HG03175 (cell line): ENCODE measurements at regions not wholly inside any gene's neighbourhood (a gene's known extent, or its start where the extent isn't known, plus 50 kb on each side); places are given as distances from the start of the nearest gene placed in this dataset.

ENCODE experiments used
- ATAC-seq: cut with Tn5 transposase; IDR thresholded peaks from one replicate; pipeline ENCODE4 v1.9.1; 2021; ENCODE audit warnings: mild to moderate bottlenecking, moderate library complexity; ENCODE audit not compliant: unreplicated experiment

DNA sequence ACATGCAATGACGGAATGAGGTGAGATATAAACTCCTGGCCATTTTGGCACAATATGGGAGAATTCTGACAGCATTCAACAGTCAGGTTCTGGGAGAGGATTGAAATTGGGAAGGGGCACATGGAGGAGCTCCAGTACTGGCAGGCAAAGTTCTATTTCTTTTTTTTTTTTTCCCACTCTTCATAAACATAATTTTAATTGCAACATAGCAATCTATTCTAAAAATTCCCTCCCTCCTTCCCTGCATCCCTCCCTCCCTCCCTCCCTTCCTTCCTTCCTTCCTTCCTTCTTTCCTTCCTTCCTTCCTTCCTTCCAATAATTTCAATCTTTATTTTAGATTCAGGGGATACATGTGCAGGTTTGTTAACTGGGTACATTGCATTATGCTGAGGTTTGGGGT lies 93.2 kb downstream of the PTCSC3 start:
- ATAC-seq, result no peak

DNA sequence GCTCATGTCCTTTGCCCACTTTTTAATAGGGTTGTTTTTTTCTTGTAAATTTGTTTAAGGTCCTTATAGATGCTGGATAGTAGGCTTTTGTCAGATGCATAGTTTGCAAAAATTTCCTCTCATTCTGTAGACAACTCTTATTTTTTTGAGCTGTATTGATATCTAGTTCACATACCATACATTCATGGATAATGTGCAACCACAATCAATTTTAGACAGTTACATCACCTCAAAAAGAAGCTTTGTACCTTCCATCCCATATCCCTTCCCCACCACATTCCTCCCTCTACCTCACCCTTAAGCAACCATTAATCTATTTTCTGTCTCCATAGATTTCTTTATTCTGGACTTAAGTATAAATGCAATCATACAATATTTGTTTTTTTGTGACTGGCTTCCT lies 98.4 kb downstream of the PTCSC3 start:
- ATAC-seq, result no peak

DNA sequence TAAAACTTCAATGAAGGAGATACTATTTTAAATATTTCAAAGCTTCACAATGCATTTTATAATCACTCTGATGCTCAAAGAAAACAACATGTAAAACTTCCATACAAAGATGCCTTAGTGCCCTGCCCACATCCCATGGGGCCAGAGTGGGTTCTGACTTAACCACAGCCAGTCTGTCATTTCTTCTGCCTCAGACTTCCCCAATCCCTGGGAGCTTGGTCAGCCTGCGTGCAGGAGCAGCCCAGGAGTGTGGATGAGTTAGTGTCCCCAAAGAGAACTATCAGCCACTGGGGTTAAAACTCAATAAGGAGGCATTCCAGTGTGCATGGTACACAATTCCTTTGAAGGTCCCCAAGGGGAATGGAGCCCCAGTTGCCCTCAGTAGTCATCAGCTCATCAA lies 100.3 kb downstream of the PTCSC3 start:
- ATAC-seq, result no peak

DNA sequence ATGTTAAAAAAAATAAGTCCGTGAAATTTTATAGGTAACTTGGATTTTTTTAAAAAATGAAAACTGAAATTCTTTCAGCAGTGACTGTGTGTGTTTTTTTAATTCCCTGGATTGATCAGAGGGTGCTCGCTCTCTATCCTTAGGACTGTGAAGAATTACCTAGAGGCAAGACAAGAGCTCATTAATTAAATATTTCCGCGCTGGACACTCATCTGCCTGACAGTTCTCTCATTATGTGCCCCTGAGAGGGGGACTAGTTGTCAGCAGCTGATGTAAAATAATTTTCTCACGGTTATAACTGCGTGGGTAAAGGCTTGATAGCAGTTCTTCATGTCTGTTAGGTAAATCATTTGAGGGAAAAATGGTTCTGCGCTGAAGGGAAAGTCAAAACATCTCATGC lies 101.3 kb downstream of the PTCSC3 start:
- ATAC-seq, result no peak

DNA sequence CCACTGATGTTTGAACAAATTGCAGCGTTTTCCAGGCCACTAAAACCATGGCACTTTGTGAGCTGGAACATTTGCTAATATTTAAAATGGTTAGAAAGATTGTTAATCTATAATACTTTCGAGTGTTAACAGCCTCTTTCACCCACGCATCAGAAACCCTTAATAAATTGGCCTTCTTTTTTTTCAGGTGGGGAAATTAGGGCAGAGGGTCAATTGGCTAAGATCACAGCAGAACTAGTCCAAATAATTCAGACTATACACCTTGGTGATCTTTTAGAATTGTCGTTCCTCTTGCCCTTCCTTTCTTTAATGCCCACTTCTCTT lies 105.8 kb downstream of the PTCSC3 start:
- ATAC-seq, result no peak

DNA sequence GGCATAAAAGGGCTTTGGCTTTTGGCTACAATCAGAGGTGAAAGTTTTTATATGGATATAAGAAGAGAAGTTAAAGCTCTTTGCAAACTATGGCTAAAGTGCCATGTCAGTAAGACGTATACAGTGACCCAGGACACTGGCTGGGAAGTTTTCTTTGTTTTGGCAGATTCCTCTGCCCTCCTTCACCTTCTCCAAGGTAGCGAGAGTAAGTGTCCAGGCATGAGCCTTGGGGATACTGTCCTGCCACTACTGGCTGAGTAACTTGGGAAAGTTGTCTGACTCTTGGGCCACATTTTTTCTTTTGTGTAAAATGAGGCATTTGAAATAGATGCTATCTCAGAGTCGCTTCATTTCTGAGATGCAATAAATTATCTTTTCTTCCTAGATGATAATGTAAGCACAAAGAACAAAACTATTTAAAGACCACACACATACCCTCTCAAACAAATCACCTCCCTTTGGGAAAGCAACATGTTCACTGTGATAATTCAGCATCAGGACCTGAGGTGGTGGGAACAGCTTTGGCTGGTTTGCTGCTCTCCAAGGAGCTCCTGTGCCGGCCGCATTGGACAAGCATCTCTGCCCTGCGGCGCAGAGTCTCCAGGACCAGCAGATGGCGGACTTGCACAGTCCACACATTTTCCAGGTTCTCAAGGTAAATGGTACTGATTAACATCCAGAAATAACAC lies 106.3 kb downstream of the PTCSC3 start:
- ATAC-seq, result peak; percentile 58

DNA sequence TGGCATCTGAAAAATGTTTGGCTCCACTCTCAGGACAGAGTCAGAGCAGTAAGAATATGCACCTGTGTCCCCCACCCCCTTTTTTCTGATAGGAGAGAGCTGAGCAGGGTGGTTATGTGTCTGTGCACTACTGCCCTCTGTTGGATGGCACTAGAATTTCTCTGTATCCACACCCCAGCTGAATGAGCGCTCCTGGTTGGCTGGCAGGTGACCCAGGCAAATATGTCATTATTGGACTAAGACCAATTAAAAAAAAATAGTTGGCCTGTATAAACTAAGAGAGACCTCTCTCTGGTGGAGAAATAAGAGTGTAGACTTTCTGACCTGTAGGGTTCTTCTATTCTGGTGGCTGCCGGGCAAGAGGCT lies 107.0 kb downstream of the PTCSC3 start:
- peak; percentile 63 for ATAC-seq

DNA sequence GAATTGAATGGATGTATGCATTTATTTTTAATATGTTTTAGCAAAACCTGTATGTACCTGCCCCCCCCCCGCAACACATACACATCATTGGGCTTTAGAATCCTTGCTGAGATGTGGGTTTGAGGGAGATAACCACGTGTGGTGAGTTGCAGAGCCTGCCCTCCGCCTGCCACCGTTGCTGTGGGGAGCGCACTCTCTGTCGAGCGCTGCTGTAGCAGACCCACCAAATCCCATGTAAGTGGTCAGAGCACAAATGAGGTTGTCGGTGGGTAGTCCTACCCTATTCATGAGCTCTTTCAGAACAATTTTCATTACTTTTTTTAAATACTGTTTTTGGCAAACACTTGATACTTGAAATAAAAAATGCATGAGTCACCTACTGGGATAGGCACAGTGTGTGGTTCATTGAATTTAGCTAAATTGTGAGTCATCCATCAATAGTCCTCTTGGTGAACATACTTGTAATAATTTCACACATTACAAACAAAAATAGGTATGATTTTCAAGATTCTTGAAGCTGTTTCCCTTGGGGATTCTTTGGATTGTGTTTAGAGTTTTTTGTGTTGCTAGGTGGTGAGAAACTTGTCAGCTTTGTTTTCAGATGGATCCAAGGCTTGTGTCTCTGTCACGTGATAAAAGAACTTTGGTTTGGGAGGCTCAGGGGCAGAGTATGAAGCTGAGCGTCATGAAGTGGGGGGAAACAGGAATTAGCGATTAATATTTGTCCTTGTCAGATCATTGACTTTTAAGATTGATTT lies 107.6 kb downstream of the PTCSC3 start:
- peak; percentile 19 for ATAC-seq

DNA sequence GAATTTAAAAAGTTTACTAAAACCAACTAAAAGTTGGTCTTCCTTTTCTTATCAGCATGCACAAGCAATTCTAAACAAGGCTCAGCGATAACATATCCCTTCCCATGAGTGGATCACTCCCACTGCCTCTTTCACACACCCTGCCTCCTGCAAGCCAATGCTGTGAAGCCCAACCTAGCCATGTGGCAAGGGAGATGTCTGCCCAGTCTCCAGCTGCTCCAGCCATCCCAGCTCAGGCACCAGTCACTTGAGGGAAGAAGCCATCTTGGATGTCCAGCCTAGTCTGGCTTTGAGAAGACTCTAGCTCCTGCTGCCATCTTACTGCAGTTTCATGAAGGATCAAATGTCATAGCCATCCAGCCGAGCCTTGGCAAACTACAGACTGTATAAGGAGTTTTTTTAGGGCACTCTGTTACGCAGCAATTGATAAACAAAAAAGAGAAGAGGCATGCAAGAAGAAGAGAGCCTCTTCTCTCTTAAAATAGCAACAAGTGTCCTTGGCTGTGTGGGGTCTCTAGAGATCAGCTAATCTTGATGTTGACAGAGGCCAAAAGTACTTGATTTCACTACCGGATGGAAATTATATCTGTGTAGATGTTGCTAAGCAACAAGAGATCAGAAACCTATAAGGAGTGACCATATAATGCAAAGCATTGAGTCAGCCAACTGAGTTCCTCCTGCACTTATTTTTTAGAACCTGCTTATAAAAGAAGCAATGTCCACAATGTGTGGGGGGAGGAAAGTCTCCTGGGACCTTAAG lies 108.9 kb downstream of the PTCSC3 start:
- ATAC-seq, result peak; percentile 46

DNA sequence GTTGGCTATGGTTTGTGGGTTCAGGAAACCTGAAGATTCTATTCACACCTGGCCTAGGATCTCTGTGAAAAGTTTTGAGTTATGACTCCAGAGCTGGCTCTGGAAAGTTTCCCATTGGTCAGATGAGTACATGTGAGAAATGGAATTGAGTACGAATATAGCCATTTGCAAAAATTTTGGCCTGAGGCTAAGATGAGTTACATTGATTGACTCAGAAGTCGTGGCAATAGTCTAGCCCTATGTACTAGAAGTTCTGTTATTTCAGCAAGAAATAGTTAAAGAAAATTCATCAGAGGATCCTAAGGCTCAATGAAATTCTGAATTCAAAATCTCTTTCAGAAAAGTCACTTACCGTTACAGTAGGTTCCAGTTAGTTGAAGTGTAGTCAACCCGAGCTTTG lies 109.9 kb downstream of the PTCSC3 start:
- no peak for ATAC-seq

DNA sequence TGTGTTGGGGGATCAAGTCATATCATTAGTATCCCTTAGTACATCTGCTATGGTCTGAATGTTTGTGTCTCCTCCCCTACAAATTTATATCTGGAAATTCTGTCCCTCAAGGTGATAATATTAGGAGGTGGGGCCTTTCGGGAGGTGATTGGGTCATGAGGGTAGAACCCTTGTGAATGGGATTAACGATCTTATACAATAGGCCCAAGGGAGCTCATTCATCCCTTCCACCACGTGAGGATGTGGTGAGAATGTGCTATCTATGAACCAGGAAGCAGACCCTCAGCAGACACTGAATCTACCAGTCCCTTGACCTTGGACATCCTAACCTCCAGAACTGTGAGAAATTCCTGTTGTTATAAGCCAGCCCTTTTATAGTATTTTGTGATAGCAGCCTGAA lies 110.7 kb downstream of the PTCSC3 start:
- ATAC-seq, result no peak

DNA sequence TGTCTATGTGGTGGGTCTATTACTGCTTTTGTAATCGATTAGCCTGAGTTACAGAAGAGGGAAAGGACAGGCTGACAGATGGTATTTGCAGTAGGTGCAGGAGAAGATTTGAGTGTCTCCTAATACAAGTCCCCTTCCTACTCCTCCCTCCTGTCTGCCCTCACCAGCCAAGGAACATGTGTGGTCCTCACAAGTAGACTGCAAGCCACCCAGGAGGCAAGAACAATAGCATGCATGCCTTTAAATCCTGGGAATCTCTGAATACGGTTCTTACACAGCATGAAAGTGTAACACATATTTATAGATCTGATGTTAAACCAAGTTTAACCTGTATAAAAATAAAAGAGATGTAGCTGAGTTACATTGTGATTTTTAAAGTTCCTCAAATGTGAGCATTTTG lies 117.0 kb downstream of the PTCSC3 start:
- no peak for ATAC-seq

DNA sequence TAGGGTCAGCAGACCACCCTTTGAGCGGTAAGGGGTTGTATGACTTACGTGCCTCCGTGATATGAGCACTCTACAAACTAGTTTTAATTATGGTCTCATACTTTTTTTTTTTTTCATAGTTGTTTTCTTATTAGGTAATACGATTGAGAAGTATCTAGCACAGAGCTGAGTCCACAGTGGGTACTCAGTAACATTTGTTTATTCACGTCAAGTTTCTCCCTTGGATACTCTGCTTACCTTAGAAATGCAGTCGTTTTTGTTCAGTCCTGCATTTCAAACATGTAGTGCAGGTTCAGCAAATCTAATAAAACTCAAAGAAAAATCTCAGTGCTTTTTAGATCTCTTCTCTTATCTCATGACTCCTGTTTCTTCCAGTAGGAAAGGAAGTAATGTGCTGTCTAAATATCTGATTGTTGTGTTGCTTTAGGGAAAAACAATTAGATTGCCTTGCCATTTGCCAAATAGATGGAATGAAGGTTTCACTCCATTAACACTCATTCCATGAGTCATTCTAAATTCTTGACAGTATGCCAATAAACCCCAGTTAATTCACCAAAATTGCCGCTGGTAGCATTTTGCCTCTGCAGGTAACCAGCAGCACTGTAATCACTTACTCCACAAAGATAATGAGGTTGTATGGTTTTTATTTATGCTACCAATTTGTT lies 118.9 kb downstream of the PTCSC3 start:
- ATAC-seq, result no peak

DNA sequence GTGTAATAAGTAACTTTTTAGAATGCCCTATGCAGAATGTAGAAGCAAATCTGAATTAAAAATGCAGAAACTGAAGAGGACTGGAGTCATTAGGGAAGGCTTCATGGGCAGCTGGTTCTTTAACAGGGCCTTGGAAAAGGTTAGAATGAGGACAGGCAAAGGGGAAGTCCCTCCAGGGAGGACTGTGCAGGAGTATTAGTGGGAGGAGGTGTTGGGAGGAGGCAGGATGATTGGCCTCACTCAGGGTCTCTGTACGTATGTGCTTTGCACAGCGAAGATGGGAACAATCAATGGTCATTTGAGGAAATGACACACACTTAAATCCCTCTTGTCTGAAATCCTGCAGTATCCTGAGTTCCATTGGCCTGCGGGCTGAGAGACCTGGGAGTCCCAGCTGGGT lies 119.7 kb downstream of the PTCSC3 start:
- ATAC-seq, result no peak

DNA sequence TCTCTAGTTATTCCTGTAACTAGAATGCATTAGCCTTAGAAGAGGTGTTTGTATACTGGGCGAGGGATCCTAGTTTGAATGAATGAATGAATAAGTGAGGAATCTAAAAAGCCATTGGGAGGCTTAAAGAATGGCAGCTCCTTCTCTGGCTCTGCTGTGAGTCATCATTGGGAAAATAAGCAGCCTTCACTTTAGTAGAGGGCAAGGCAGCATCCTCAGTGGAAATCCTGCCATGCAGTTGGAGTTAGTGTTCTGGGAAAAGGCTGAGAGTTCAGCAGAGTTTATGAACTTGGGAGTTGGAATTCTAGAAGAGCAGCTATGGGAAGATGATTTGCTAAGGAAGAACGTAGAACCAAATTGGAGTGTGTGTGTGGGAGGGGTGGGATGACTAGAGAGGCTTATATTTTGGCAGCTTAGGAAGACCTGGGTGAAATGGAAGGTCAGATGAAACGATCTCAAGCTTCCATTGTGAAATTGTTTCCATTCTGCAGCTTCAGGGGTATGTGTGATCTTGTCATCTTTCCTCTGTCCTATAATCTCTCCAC lies 120.8 kb downstream of the PTCSC3 start:
- no peak for ATAC-seq

DNA sequence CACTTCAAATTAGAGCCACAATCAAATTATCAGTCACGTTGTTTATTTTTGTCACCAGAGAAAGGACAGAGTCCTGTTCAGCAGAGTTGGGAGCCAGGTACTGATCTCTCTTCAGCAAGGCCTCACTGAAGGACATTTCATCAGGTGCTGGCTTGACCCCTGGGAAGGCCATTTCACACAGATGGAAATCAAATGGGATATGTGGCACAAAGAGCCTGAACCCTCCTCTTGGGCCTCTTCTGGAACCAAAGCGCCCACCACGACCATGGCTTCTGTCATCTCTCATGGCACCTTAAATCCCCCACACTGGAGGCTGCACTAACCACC lies 121.5 kb downstream of the PTCSC3 start:
- ATAC-seq, result no peak

DNA sequence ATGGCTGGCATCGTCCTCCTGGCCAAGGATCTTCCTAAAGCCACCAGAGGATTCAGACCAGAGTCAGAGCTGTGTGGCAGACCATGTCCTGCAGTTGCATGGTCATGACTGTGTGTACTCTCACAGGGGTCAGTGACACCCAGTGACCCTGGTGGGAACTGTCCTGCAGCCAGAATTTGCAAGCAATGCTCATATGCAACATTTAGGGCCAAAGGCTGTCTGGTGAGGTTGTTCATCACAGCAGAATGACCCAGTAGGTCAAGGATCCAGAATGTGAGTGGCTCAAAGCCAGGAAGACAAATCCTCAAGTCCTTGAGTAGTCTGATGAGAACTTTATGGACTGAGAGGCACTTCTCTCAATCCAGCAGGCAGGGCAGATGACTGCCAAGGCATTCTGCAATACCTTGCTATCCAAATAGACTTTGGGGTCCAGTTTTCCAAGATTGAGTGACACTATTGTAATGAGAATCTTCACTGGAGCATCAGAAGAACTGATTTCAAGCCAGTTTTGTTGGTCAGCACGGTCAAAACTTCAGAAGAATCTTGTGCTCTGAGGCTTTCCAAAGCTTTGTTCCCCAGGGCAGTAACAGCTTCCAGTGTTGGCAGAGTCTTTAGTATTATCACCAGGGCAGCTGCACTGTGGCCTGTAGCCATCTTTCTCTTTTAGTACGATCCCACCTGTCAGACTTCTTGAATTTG lies 122.0 kb downstream of the PTCSC3 start:
- no peak for ATAC-seq

DNA sequence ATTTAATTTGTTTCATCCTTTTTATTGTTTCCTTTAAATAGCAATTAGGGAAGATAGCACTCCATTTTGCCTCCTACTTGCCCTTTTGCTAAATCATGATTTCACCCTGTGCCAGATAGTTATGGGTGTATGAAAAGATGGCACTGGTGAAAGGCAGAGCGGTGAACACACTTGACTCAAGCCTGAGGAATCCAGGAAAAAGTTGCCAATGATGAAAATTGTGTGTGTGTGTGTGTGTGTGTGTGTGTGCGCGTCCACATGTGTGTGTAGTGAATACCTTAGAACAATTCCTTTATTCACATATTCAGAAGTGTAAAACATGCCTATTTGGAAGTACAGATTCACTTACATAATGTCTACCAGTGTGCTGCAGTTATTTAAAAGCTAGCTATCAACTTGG lies 123.8 kb downstream of the PTCSC3 start:
- ATAC-seq, result no peak

DNA sequence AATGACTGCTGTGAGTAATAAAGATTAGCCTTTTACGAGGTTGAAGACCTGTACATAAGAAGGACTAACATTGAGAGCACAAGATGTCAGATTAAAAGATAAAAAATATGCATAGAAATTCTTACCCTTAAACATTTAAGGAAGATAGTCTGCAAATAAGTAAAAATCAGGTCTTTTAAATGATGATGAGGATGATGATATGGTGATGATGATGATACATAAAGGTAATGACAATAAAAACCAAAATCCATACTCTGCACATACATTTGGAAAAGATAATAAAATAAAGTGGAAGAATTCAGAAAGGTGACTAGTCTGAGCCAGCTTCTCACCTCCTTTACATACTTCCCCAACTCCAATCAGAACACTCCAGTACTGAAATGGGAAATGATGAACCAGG lies 124.5 kb downstream of the PTCSC3 start:
- ATAC-seq, result no peak

DNA sequence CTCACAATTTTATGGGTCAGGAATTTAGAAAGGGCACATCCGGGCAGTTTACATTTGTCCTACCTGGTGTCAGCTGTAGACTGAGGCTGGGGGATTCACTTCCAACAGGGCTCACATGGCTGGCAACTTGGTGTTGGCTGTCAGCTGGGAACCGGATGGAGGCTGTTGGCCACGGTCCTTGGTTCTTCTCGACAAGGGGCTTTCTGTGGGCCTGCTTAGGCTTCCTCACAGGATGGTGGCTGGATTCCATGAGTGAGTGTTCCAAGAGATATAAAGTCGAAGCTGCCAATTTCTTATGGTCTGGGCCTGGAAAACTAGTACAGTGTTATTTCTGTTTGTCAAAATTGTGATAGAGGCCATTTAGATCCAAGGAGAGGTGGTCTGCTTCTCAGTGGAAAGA lies 127.9 kb downstream of the PTCSC3 start:
- ATAC-seq, result no peak

DNA sequence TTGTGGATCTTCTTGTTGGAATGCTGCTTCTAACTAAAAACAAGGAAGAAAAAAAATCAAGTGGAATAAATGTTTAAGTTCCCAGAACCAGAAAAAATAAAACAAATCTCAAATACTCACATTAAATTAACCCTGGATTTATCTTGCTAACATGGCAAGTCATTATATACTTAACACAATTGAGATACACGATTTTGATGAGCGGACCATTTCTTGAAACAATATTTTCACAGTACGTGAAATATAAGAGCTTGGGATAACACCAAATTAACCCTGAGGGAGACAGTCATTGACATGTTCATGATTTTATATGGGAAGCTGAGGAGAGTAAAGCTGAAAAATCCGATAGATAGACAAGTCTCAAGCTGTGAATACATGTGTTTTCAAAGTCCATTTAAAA lies 128.6 kb downstream of the PTCSC3 start:
- no peak for ATAC-seq
